GM13976 (cell line): ENCODE measurements at regions not wholly inside any gene's neighbourhood (a gene's known extent, or its start where the extent isn't known, plus 50 kb on each side); places are given as distances from the start of the nearest gene placed in this dataset.

Experiments used
- DNase-seq: peaks from one replicate; pipeline ENCODE4 v3.0.0; 2012; ENCODE audit warnings: low spot score
- CTCF ChIP-seq: IDR thresholded peaks from 2 replicates; pipeline ENCODE4 v1.5.1; 2012; ENCODE audit warnings: borderline replicate concordance, mild to moderate bottlenecking; ENCODE audit not compliant: insufficient read depth; ENCODE audit errors: extremely low read depth, missing control alignments, control extremely low read depth
- in situ Hi-C: fragments of 300-500 bp; cut with MboI; formaldehyde crosslinking; loops from one replicate; pipeline ENCODE4 v1.12.0; 2022; ENCODE audit warnings: low sequenced_read_pairs, mixed read lengths, inconsistent platforms; ENCODE audit not compliant: unreplicated experiment

GRCh38 chr14:75373616-75374015 lies 54.2 kb upstream of the JDP2 start:
- no peak for TF ChIP-seq CTCF
- DNase-seq, result no peak
- in situ Hi-C loops, result no loop called here

DNA sequence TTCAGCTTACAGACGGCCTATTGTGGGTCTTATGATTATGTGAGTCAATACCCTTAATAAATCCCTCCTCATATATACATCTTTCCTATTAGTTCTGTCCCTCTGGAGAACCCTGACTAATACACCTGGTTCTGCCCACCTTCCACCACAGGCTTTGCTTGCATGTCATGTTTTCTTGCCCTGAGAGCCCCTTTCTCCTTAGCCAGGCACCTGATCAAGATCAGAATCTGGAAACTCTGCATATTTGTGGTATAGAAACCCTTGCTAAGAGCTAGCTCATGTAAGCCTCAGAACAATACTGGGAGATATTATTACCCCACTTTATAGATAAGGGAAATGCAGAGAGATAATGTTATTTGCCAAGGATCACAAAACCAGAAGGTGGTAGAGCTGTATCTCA lies 52.9 kb upstream of the JDP2 start:
- TF ChIP-seq CTCF, result no peak
- in situ Hi-C loops, result no loop called here
- no peak for DNase-seq

GRCh38 chr14:75375983-75376382 lies 51.8 kb upstream of the JDP2 start:
- no peak for DNase-seq
- in situ Hi-C loops, result no loop called here
- no peak for TF ChIP-seq CTCF
